ENCODE measurements at regions not wholly inside any gene's neighbourhood (a gene's known extent, or its start where the extent isn't known, plus 50 kb on each side); places are given as distances from the start of the nearest gene placed in this dataset.
A peak's percentile ranks its signal among the peaks of the same experiment; 100 is the strongest.
"Not testable (repeated sequence)": the region's sequence is repeated elsewhere in the genome, so short reads cannot be mapped to it uniquely, and the experiment has no call there.

DNA sequence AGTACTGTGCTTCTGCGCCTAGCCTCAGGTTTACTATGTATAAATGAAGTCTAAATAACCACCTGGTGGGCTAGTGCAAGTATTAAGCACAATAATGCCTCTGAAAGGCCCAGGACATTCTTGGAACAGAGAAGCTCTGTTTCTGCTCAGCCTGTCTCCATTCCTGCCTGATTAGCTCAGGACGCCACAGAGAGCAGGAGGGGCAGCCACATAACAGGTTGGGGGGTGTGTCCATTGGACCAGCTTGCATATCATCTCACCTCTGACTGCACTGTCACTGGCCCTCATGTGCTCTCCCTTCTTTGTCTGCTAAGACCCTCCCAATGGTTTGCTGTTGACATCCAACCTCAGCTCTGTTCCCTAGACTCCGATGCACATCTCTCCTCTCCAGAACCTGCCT is 52.8 kb upstream of the IKZF1 start:
- Mint-ChIP-seq H3K9me3 (peaks cover 5 to 13% (median 7%) of the 10 kb centered on the region in 7 donors), H3K27me3 (ENCODE audit: low read depth in 3 of 3) (peaks cover 0 to 5% (median 0%) of the 10 kb centered on the region in 3 donors), H3K4me1 (peaks cover 1% of the 10 kb centered on the region), H3K27ac (peak overlapping the region in 1 of 7 donors; percentile 68), H3K36me3 (peaks cover 0 to 6% of the 10 kb centered on the region in 2 donors), H3K4me3 (no peak overlapping the region)
- no peaks in the 10 kb centered on the region for H3K27me3 ChIP-seq (ENCODE audit: control insufficient read depth in 2 of 2, insufficient read depth in 2 of 2, low read length in 2 of 2)
- no peaks in the 10 kb centered on the region for H3K36me3 ChIP-seq (replicated peaks in 1 of 2; ENCODE audit: control insufficient read depth in 1 of 2, insufficient read depth in 2 of 2, low read length in 2 of 2)
- DNase-seq: no peak
- H3K4me3 ChIP-seq (replicated peaks in 1 of 3; ENCODE audit: low read depth in 2 of 3, low read length in 3 of 3): no peak overlapping the region
- no peaks in the 10 kb centered on the region for H4K20me1 ChIP-seq (ENCODE audit: insufficient read depth, low read length)
- intact Hi-C loops (cut with micrococcal nuclease): no loop called here
- no peaks in the 10 kb centered on the region for H3K79me2 ChIP-seq (ENCODE audit: insufficient read depth, low read length)
- H3K9ac ChIP-seq (ENCODE audit: insufficient read depth, low read length, poor library complexity, severe bottlenecking): no peak overlapping the region
- peaks cover 0 to 9% of the 10 kb centered on the region in 2 donors for H3K9me3 ChIP-seq (replicated peaks in 1 of 2; ENCODE audit: control insufficient read depth in 1 of 2, insufficient read depth in 1 of 2, low read length in 2 of 2)
- H3K4me2 ChIP-seq (replicated peaks; ENCODE audit: extremely low read depth, low read length, poor library complexity, severe bottlenecking): no peak overlapping the region
- no peak overlapping the region for H3K27ac ChIP-seq (ENCODE audit: low read depth in 1 of 2, low read length in 2 of 2)
- H3K4me1 ChIP-seq (ENCODE audit: control insufficient read depth in 1 of 2, insufficient read depth in 2 of 2, low read length in 2 of 2): no peaks in the 10 kb centered on the region
- TF ChIP-seq, protein P1, sequence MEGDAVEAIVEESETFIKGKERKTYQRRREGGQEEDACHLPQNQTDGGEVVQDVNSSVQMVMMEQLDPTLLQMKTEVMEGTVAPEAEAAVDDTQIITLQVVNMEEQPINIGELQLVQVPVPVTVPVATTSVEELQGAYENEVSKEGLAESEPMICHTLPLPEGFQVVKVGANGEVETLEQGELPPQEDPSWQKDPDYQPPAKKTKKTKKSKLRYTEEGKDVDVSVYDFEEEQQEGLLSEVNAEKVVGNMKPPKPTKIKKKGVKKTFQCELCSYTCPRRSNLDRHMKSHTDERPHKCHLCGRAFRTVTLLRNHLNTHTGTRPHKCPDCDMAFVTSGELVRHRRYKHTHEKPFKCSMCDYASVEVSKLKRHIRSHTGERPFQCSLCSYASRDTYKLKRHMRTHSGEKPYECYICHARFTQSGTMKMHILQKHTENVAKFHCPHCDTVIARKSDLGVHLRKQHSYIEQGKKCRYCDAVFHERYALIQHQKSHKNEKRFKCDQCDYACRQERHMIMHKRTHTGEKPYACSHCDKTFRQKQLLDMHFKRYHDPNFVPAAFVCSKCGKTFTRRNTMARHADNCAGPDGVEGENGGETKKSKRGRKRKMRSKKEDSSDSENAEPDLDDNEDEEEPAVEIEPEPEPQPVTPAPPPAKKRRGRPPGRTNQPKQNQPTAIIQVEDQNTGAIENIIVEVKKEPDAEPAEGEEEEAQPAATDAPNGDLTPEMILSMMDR (IDR thresholded peaks at IDR 0.05): no peak
- no peak overlapping the region for H2AFZ ChIP-seq (ENCODE audit: insufficient read depth, low read depth, low read length, poor library complexity, severe bottlenecking)
- 69% methylated on average over 2 of the region's 3 CpGs for WGBS (ENCODE audit: insufficient coverage)

DNA sequence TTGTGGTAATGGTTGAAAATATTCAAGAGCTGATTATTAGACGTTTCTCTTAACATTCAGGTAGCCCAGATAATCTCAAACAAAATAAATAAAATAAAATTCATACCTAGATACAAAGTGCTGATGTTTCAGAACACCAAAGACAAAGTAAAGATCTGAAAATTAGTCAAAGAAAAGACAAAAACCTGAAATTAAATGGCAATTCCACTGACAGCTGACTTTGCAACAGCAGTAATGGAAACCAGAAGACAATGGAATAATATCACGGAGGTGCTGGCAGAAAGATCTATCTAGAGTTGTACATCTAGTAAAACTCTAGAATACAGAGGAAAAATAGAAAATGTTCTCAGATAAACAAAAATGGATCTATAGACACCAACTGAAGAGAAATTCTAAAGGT is 58.0 kb upstream of the IKZF1 start:
- H3K36me3 Mint-ChIP-seq: peaks cover 0 to 6% of the 10 kb centered on the region in 2 donors
- Histone ChIP-seq H3K79me2 (ENCODE audit: insufficient read depth, low read length) (no peaks in the 10 kb centered on the region), H3K27me3 (ENCODE audit: control insufficient read depth in 2 of 2, insufficient read depth in 2 of 2, low read length in 2 of 2) (no peaks in the 10 kb centered on the region), H3K36me3 (replicated peaks in 1 of 2; ENCODE audit: control insufficient read depth in 1 of 2, insufficient read depth in 2 of 2, low read length in 2 of 2) (no peaks in the 10 kb centered on the region), H3K4me2 (replicated peaks; ENCODE audit: extremely low read depth, low read length, poor library complexity, severe bottlenecking) (no peak overlapping the region), H2AFZ (ENCODE audit: insufficient read depth, low read depth, low read length, poor library complexity, severe bottlenecking) (no peak overlapping the region), H3K9ac (ENCODE audit: insufficient read depth, low read length, poor library complexity, severe bottlenecking) (no peak overlapping the region), H4K20me1 (ENCODE audit: insufficient read depth, low read length) (no peaks in the 10 kb centered on the region), H3K27ac (ENCODE audit: low read depth in 1 of 2, low read length in 2 of 2) (no peak overlapping the region), H3K9me3 (replicated peaks in 1 of 2; ENCODE audit: control insufficient read depth in 1 of 2, insufficient read depth in 1 of 2, low read length in 2 of 2) (peaks cover 0 to 25% of the 10 kb centered on the region in 2 donors), H3K4me1 (ENCODE audit: control insufficient read depth in 1 of 2, insufficient read depth in 2 of 2, low read length in 2 of 2) (no peaks in the 10 kb centered on the region), H3K4me3 (replicated peaks in 1 of 3; ENCODE audit: low read depth in 2 of 3, low read length in 3 of 3) (no peak overlapping the region)
- H3K27ac Mint-ChIP-seq: no peak overlapping the region
- WGBS (ENCODE audit: insufficient coverage): no CpG with 5 or more reads among the region's 2 CpGs
- intact Hi-C loops (cut with micrococcal nuclease): no loop called here
- no peak for DNase-seq
- no peaks in the 10 kb centered on the region for H3K4me1 Mint-ChIP-seq
- TF ChIP-seq, protein P1 (IDR thresholded peaks at IDR 0.05): no peak
- no peak overlapping the region for H3K4me3 Mint-ChIP-seq
- H3K9me3 Mint-ChIP-seq: peaks cover 5 to 34% (median 27%) of the 10 kb centered on the region in 7 donors
- peaks cover 0 to 4% (median 0%) of the 10 kb centered on the region in 3 donors for H3K27me3 Mint-ChIP-seq (ENCODE audit: low read depth in 3 of 3)

DNA sequence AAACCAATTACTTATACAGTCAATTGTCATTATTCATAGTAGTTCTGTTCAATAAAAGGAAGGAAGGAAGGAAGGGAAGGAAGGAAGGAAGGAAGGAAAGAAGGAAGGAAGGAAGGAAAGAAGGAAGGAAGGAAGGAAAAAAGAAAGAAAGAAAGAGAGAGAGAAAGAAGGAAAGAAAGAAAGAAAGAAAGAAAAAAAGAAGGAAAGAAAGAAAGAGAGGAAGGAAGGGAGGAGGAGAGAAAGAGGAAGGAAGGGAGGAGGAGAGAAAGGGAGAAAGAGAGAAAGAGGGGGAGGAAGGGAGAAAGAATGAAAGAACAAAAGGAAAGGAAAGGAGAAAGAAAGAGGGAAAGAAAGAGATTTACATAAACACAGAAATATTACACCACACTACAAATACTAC is 62.4 kb upstream of the IKZF1 start:
- H3K27ac Mint-ChIP-seq: not testable (repeated sequence)

More for the DNA sequence above, 62.4 kb upstream of the IKZF1 start:
- DNase-seq; H3K36me3 Mint-ChIP-seq; H3K27me3 ChIP-seq (ENCODE audit: control insufficient read depth in 2 of 2, insufficient read depth in 2 of 2, low read length in 2 of 2); H3K9ac ChIP-seq (ENCODE audit: insufficient read depth, low read length, poor library complexity, severe bottlenecking); H3K4me2 ChIP-seq (replicated peaks; ENCODE audit: extremely low read depth, low read length, poor library complexity, severe bottlenecking); H2AFZ ChIP-seq (ENCODE audit: insufficient read depth, low read depth, low read length, poor library complexity, severe bottlenecking); H3K4me3 ChIP-seq (replicated peaks in 1 of 3; ENCODE audit: low read depth in 2 of 3, low read length in 3 of 3); H3K27me3 Mint-ChIP-seq (ENCODE audit: low read depth in 3 of 3); H3K4me1 Mint-ChIP-seq; H4K20me1 ChIP-seq (ENCODE audit: insufficient read depth, low read length); H3K79me2 ChIP-seq (ENCODE audit: insufficient read depth, low read length); intact Hi-C loops (cut with micrococcal nuclease); H3K36me3 ChIP-seq (replicated peaks in 1 of 2; ENCODE audit: control insufficient read depth in 1 of 2, insufficient read depth in 2 of 2, low read length in 2 of 2); H3K4me3 Mint-ChIP-seq; H3K4me1 ChIP-seq (ENCODE audit: control insufficient read depth in 1 of 2, insufficient read depth in 2 of 2, low read length in 2 of 2); H3K27ac ChIP-seq (ENCODE audit: low read depth in 1 of 2, low read length in 2 of 2): not testable (repeated sequence)
- peaks cover 0 to 19% of the 10 kb centered on the region in 2 donors for H3K9me3 ChIP-seq (replicated peaks in 1 of 2; ENCODE audit: control insufficient read depth in 1 of 2, insufficient read depth in 1 of 2, low read length in 2 of 2)
- peaks cover 4 to 33% (median 22%) of the 10 kb centered on the region in 7 donors for H3K9me3 Mint-ChIP-seq
